Left ventricle myocardium inferior (tissue), 1 donor: ENCODE measurements at regions not wholly inside any gene's neighbourhood (a gene's known extent, or its start where the extent isn't known, plus 50 kb on each side); places are given as distances from the start of the nearest gene placed in this dataset.
"Not testable (repeated sequence)": the region's sequence is repeated elsewhere in the genome, so short reads cannot be mapped to it uniquely, and the experiment has no call there.

Experiments used
- DNase-seq: peaks from one replicate; pipeline ENCODE4 v3.0.0-alpha.2; 2020
- H3K27ac ChIP-seq: fragments of 200-600 bp; replicated peaks from 2 replicates; pipeline ENCODE4 v1.8.0; 2021
- H3K27me3 ChIP-seq: fragments of 200-600 bp; 2 replicates; pipeline ENCODE4 v1.8.0; 2021; ENCODE audit warnings: low read depth
- H3K36me3 ChIP-seq: fragments of 200-600 bp; 2 replicates; pipeline ENCODE4 v1.8.0; 2021
- H3K4me1 ChIP-seq: fragments of 200-600 bp; 2 replicates; pipeline ENCODE4 v1.8.0; 2021
- H3K4me3 ChIP-seq: fragments of 200-600 bp; 2 replicates; pipeline ENCODE4 v1.8.0; 2021; ENCODE audit warnings: mild to moderate bottlenecking, moderate library complexity
- H3K9me3 ChIP-seq: fragments of 200-600 bp; replicated peaks from 2 replicates; pipeline ENCODE4 v1.8.0; 2021
- intact Hi-C: fragments of 100-400 bp; cut with micrococcal nuclease; formaldehyde crosslinking; loops from one replicate; pipeline ENCODE4 v1.11.0; 2022
- TF ChIP-seq, protein P1 (sequence below): fragments of 200-600 bp; IDR thresholded peaks from 2 replicates; pipeline ENCODE4 v1.8.0; 2021; ENCODE audit warnings: antibody characterized with exemption, mild to moderate bottlenecking, borderline replicate concordance
- donor health status: DM: no; HTN: yes; CAD: no; lungs with severe emphysema.

DNA sequence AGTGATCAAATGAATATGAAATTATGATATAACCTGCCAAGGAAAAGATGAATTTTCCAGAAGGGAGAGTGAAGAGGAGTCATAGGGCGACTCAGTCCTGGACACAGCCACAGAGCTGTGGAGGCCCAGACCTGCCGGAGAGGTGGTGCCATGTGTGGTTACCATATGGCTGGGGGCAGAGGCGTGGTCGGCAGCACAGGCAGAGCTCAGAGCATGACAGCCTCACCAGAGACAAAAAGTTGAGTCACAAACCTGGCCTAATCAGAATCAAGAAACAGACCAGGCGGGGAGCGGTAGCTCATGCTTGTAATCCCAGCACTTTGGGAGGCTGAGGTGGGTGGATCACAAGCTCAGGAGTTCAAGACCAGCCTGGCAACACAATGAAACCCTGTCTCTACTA lies 57.8 kb upstream of the KIF2A start:
- intact Hi-C loops, H3K4me1 ChIP-seq, H3K27ac ChIP-seq: not testable (repeated sequence)

DNA sequence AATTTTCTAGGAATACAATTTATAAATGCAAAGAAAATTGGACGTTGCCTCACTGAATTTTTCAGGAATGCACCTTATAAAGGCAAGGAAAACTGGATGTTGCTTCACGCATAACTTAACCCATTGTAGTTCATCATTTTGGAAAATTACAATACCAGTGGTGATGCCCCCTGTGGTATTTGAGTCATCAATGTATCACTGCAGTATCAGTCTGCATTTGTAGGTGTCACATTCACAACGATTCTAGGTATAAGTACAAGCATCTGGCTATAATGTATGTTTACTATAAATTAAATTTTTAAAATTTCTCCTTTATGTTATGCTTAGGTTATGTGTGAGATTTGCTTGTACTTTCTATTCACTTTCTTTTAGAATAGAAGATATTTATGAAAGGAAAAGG lies 55.9 kb upstream of the KIF2A start:
- H3K36me3 ChIP-seq, H3K4me3 ChIP-seq, H3K27ac ChIP-seq, intact Hi-C loops, H3K9me3 ChIP-seq, H3K27me3 ChIP-seq, H3K4me1 ChIP-seq, DNase-seq: not testable (repeated sequence)

More for the DNA sequence above, 57.8 kb upstream of the KIF2A start:
- not testable (repeated sequence) for H3K36me3 ChIP-seq, DNase-seq, H3K4me3 ChIP-seq, H3K9me3 ChIP-seq, H3K27me3 ChIP-seq

DNA sequence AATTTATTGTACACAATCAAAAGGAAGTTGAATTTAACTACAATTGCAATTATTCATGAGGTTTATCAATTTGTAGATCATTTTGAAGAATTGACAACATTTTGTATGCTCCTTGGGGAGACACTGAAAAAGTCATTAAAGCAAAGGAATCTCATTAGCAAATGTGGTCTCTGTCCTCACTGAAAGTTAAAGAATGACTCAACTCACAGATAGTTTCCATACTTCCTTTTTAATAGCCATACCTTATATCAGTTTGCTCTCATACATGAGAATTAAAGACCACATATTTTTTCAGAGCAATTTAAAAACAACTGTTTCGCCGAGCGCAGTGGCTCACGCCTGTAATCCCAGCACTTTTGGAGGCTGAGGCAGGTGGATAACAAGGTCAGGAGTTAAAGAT lies 55.1 kb upstream of the KIF2A start:
- DNase-seq, H3K36me3 ChIP-seq, H3K4me3 ChIP-seq, H3K9me3 ChIP-seq, H3K27me3 ChIP-seq, H3K27ac ChIP-seq, intact Hi-C loops, H3K4me1 ChIP-seq: not testable (repeated sequence)

DNA sequence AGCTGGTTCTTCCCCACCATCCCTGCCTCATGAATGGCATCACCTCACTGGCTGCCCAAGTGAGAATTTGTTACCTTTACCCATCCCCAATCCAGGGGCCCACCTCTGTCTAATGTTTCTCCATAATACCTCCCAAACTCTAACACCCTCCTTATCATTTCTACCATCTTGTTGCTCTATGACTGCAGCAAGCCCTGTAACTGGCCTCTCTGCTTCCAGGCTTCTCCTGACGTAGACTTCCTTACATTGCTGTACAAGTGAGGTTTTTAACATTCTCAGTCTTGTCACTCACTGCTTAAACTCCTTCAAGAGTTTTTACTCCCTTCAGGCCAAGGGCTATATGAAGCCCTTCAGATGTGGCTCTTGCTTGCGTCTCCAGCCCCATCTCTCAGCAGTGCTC lies 53.5 kb upstream of the KIF2A start:
- H3K4me1 ChIP-seq, H3K27me3 ChIP-seq, H3K4me3 ChIP-seq, H3K36me3 ChIP-seq, DNase-seq, H3K9me3 ChIP-seq, intact Hi-C loops, H3K27ac ChIP-seq: not testable (repeated sequence)

- H3K27ac ChIP-seq, H3K9me3 ChIP-seq, DNase-seq, H3K36me3 ChIP-seq, H3K27me3 ChIP-seq, H3K4me3 ChIP-seq, intact Hi-C loops, H3K4me1 ChIP-seq: not testable (repeated sequence)
These were observed 50.5 kb upstream of the KIF2A start for GRCh38 chr5:62255551-62255950.

DNA sequence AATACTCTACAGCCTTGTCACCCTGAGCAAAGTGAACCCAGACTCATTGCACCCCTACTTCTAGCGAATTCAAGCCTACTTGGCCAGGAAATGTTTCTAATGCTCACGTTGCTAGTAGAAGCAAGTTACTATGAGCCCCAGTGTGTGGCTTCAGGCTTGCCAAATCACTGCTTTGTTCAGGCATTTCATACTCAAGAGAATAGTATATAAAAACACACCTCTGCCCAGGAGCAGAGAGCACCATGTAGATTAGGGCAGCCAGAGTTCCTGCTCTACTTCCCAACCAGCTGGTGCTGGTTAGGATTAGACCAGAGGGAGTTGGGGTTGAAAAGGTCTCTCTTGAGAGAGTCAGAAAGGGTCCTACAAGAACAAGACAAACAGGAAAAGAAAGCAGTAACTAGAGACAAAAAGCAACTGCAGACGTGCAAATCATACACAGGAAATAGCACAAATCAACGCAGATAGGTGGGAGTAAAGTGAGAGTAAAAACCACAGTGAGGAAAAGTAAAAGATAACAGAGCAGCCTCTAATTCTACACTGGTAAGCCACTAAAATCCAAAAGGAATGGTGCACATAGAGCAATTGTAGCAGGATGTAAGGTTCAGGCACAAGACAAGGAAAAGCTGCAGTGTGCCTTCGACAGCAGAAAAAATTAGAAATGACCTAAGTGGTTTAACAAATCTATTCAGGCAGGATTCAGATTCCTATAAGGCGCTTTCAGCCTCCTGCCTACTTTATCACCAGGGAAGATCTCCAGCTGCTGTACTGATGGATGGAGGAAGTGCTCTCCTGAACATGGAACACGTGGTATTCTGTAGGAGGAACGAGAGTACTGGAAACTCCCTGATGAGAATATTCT lies 49.6 kb upstream of the KIF2A start:
- H3K4me1 ChIP-seq, result peaks cover 4% of the 10 kb centered on the region
- no peaks in the 10 kb centered on the region for H3K27me3 ChIP-seq
- H3K36me3 ChIP-seq, result no peaks in the 10 kb centered on the region
- DNase-seq, result no peak
- intact Hi-C loops, result no loop called here
- H3K27ac ChIP-seq, result no peak overlapping the region
- H3K9me3 ChIP-seq, result no peaks in the 10 kb centered on the region
- TF ChIP-seq, protein P1, sequence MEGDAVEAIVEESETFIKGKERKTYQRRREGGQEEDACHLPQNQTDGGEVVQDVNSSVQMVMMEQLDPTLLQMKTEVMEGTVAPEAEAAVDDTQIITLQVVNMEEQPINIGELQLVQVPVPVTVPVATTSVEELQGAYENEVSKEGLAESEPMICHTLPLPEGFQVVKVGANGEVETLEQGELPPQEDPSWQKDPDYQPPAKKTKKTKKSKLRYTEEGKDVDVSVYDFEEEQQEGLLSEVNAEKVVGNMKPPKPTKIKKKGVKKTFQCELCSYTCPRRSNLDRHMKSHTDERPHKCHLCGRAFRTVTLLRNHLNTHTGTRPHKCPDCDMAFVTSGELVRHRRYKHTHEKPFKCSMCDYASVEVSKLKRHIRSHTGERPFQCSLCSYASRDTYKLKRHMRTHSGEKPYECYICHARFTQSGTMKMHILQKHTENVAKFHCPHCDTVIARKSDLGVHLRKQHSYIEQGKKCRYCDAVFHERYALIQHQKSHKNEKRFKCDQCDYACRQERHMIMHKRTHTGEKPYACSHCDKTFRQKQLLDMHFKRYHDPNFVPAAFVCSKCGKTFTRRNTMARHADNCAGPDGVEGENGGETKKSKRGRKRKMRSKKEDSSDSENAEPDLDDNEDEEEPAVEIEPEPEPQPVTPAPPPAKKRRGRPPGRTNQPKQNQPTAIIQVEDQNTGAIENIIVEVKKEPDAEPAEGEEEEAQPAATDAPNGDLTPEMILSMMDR, result no peak
- H3K4me3 ChIP-seq, result no peak overlapping the region
